OCI-LY3 (cell line): ENCODE measurements at regions not wholly inside any gene's neighbourhood (a gene's known extent, or its start where the extent isn't known, plus 50 kb on each side); places are given as distances from the start of the nearest gene placed in this dataset.

Source experiments
- H2AFZ ChIP-seq: fragments of 200-600, 300-600 bp; shearing (Covaris generic); 2 replicates; pipeline ENCODE4 v1.6.0; 2014; ENCODE audit warnings: antibody characterized with exemption, low read depth, low read length
- H3K27ac ChIP-seq: fragments of 200-600, 300-600 bp; sonication (generic); 2 replicates; pipeline ENCODE4 v1.5.1; 2014; ENCODE audit warnings: mild to moderate bottlenecking, low read length, moderate library complexity, mixed read lengths
- H3K27me3 ChIP-seq: fragments of 200-600, 300-600 bp; sonication (generic); 2 replicates; pipeline ENCODE4 v1.6.1; 2014; ENCODE audit warnings: low read depth, low read length, mixed read lengths
- H3K36me3 ChIP-seq: fragments of 200-600, 300-600 bp; sonication (generic); replicated peaks from 2 replicates; pipeline ENCODE3; 2014; ENCODE audit warnings: low read depth, low read length, mixed read lengths
- H3K4me1 ChIP-seq: fragments of 300-600, 200-600 bp; sonication (generic); 2 replicates; pipeline ENCODE4 v1.6.1; 2014; ENCODE audit warnings: low read length, mixed read lengths
- H3K4me2 ChIP-seq: fragments of 200-600, 300-600 bp; sonication (generic); 2 replicates; pipeline ENCODE4 v1.6.1; 2014; ENCODE audit warnings: low read length, mixed read lengths
- H3K4me3 ChIP-seq: fragments of 300-600, 200-600 bp; sonication (generic); 2 replicates; pipeline ENCODE4 v1.5.1; 2014; ENCODE audit warnings: antibody characterized with exemption, mild to moderate bottlenecking, low read length, moderate library complexity
- H3K79me2 ChIP-seq: fragments of 300-600, 200-600 bp; shearing (Covaris generic); 2 replicates; pipeline ENCODE4 v1.6.1; 2014; ENCODE audit warnings: mild to moderate bottlenecking, low read length, mixed read lengths
- H3K9ac ChIP-seq: fragments of 300-600, 200-600 bp; shearing (Covaris generic); 2 replicates; pipeline ENCODE4 v1.6.0; 2014; ENCODE audit warnings: mild to moderate bottlenecking, low read length, moderate library complexity
- H3K9me3 ChIP-seq: fragments of 200-600, 300-600 bp; shearing (Covaris generic); 2 replicates; pipeline ENCODE4 v1.6.1; 2014; ENCODE audit warnings: low read length, mixed read lengths; ENCODE audit not compliant: insufficient read depth
- H4K20me1 ChIP-seq: fragments of 200-600, 300-600 bp; sonication (generic); 2 replicates; pipeline ENCODE4 v1.6.1; 2016; ENCODE audit warnings: low read length, mixed read lengths; ENCODE audit not compliant: insufficient read depth
- CTCF ChIP-seq: fragments of 200-600, 300-600 bp; sonication (generic); IDR thresholded peaks from 2 replicates; pipeline ENCODE4 v1.5.1; 2014; ENCODE audit warnings: antibody characterized with exemption, low read length, low read depth
- EZH2phosphoT487 ChIP-seq: fragments of 200-600 bp; shearing (Covaris generic); IDR thresholded peaks from 2 replicates; pipeline ENCODE4 v1.6.1; 2018; ENCODE audit warnings: antibody characterized with exemption, mixed run types, low read depth

- Histone ChIP-seq H3K9ac (no peak overlapping the region), H3K9me3 (no peaks in the 10 kb centered on the region), H3K4me1 (peaks cover 5% of the 10 kb centered on the region; the same call in 1 of the 2 replicates), H2AFZ (no peak overlapping the region), H3K4me3 (no peak overlapping the region), H4K20me1 (no peaks in the 10 kb centered on the region), H3K27ac (no peak overlapping the region), H3K79me2 (no peaks in the 10 kb centered on the region), H3K36me3 (no peaks in the 10 kb centered on the region), H3K4me2 (no peak overlapping the region), H3K27me3 (no peaks in the 10 kb centered on the region)
- TF ChIP-seq EZH2phosphoT487 = no peak
- no peak for TF ChIP-seq CTCF
Observed at GRCh38 chr12:74641262-74641661, 103.6 kb downstream of the ATXN7L3B start.

- Histone ChIP-seq H3K79me2 (no peaks in the 10 kb centered on the region), H4K20me1 (no peaks in the 10 kb centered on the region), H3K36me3 (no peaks in the 10 kb centered on the region), H3K4me1 (peaks cover 5% of the 10 kb centered on the region; the same call in 1 of the 2 replicates), H3K27me3 (no peaks in the 10 kb centered on the region), H3K27ac (no peak overlapping the region), H3K4me3 (no peak overlapping the region), H3K9ac (no peak overlapping the region), H2AFZ (no peak overlapping the region), H3K9me3 (no peaks in the 10 kb centered on the region), H3K4me2 (no peak overlapping the region)
- TF ChIP-seq EZH2phosphoT487 (no peak), CTCF (no peak)
Observed at GRCh38 chr12:74641694-74642093, 104.1 kb downstream of the ATXN7L3B start.

- Histone ChIP-seq H3K4me1 (peaks cover 5% of the 10 kb centered on the region; the same call in 1 of the 2 replicates), H2AFZ (no peak overlapping the region), H3K36me3 (no peaks in the 10 kb centered on the region), H3K27me3 (no peaks in the 10 kb centered on the region), H3K9ac (no peak overlapping the region), H3K27ac (no peak overlapping the region), H3K9me3 (no peaks in the 10 kb centered on the region), H3K4me3 (no peak overlapping the region), H3K79me2 (no peaks in the 10 kb centered on the region), H4K20me1 (no peaks in the 10 kb centered on the region), H3K4me2 (no peak overlapping the region)
- TF ChIP-seq EZH2phosphoT487 = no peak
Observed at GRCh38 chr12:74644681-74645080, 107.0 kb downstream of the ATXN7L3B start.

- H3K27ac ChIP-seq = no peak overlapping the region
- H3K36me3 ChIP-seq = no peaks in the 10 kb centered on the region
- no peak for TF ChIP-seq EZH2phosphoT487
- peak; percentile 63 for TF ChIP-seq CTCF
- no peaks in the 10 kb centered on the region for H3K4me1 ChIP-seq
- H3K4me2 ChIP-seq = no peak overlapping the region
- H3K27me3 ChIP-seq = no peaks in the 10 kb centered on the region
- H3K79me2 ChIP-seq = no peaks in the 10 kb centered on the region
- no peak overlapping the region for H3K4me3 ChIP-seq
- no peak overlapping the region for H3K9ac ChIP-seq
- H4K20me1 ChIP-seq = no peaks in the 10 kb centered on the region
- H2AFZ ChIP-seq = no peak overlapping the region
- no peaks in the 10 kb centered on the region for H3K9me3 ChIP-seq
Observed at GRCh38 chr12:74646831-74647230, 109.2 kb downstream of the ATXN7L3B start.

- Histone ChIP-seq H3K79me2 (no peaks in the 10 kb centered on the region), H3K27ac (no peak overlapping the region), H3K36me3 (no peaks in the 10 kb centered on the region), H3K27me3 (no peaks in the 10 kb centered on the region), H3K9me3 (no peaks in the 10 kb centered on the region), H3K4me1 (no peaks in the 10 kb centered on the region), H4K20me1 (no peaks in the 10 kb centered on the region), H3K4me2 (no peak overlapping the region), H2AFZ (no peak overlapping the region), H3K9ac (no peak overlapping the region), H3K4me3 (no peak overlapping the region)
- TF ChIP-seq CTCF (no peak), EZH2phosphoT487 (no peak)
Observed at GRCh38 chr12:74647256-74647655, 109.6 kb downstream of the ATXN7L3B start.
